Astrocyte (in vitro differentiated cells and primary cell): ENCODE measurements at regions not wholly inside any gene's neighbourhood (a gene's known extent, or its start where the extent isn't known, plus 50 kb on each side); places are given as distances from the start of the nearest gene placed in this dataset.
"Not testable (repeated sequence)": the region's sequence is repeated elsewhere in the genome, so short reads cannot be mapped to it uniquely, and the experiment has no call there.

ENCODE experiments used
- EZH2 ChIP-seq: IDR thresholded peaks from 2 replicates; pipeline ENCODE4 v1.6.1; 2012; ENCODE audit warnings: mild to moderate bottlenecking, low read length, inconsistent platforms; ENCODE audit not compliant: insufficient read depth
- TF ChIP-seq, protein P1 (sequence below): IDR thresholded peaks from 2 replicates; pipeline ENCODE4 v1.5.1; 2011; ENCODE audit warnings: low read depth, mild to moderate bottlenecking, inconsistent platforms, low read length, moderate library complexity; ENCODE audit not compliant: insufficient read depth

DNA sequence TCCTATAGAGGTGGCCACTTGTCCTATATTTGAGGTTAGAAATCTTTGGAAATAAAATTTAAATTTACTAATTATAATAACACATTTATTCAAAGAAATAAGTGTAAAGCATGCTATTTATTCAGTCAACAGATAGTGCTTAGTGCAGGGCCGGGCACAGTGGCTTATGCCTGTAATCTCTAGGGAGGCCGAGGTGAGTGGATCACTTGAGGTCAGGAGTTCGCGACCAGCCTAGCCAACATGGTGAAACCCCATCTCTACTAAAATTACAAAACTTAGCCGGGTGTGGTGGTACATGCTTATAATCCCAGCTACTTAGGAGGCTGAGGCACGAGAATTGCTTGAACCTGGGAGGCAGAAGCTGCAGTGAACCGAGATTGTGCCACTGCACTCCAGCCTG is 70.4 kb upstream of the ADGRL2 start:
- not testable (repeated sequence) for TF ChIP-seq EZH2
- TF ChIP-seq, protein P1, sequence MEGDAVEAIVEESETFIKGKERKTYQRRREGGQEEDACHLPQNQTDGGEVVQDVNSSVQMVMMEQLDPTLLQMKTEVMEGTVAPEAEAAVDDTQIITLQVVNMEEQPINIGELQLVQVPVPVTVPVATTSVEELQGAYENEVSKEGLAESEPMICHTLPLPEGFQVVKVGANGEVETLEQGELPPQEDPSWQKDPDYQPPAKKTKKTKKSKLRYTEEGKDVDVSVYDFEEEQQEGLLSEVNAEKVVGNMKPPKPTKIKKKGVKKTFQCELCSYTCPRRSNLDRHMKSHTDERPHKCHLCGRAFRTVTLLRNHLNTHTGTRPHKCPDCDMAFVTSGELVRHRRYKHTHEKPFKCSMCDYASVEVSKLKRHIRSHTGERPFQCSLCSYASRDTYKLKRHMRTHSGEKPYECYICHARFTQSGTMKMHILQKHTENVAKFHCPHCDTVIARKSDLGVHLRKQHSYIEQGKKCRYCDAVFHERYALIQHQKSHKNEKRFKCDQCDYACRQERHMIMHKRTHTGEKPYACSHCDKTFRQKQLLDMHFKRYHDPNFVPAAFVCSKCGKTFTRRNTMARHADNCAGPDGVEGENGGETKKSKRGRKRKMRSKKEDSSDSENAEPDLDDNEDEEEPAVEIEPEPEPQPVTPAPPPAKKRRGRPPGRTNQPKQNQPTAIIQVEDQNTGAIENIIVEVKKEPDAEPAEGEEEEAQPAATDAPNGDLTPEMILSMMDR, result not testable (repeated sequence)
